ENCODE measurements at regions not wholly inside any gene's neighbourhood (a gene's known extent, or its start where the extent isn't known, plus 50 kb on each side); places are given as distances from the start of the nearest gene placed in this dataset.

DNA sequence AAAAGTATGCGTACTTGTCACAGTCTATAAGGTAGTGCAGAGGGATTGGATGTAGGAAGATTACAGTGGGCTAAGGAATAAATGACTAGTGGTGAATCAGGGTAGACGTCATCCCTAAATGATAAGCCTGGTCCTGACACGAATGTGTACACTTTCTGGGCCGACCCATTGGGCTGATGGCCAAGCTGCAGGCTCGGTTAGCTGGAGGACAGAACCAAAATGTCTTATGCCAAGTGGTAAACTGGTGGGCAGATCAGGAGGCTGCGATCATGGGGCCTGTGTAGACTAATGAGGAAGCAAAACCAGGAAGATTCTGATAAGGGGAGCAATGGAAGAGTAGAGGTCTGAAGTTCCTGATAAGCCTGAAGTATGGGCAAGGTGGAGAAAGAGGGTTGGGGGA lies 272.8 kb upstream of the GATB start:
- no peaks in the 10 kb centered on the region for H3K4me1 Mint-ChIP-seq (ENCODE audit: insufficient read depth, unreplicated experiment)
- BruUV-seq (replicated peaks): no TSS peak
- peaks cover 2% of the 10 kb centered on the region for H3K27me3 Mint-ChIP-seq (ENCODE audit: insufficient read depth, unreplicated experiment)
- ChIA-PET POLR2A (interaction anchor here (0.7 kb wide), 1 partner anchor 120 kb away, joined by 3 read pairs; no protein-coding TSS in a partner anchor), CTCF (interaction anchor here (0.7 kb wide), 1 partner anchor 116 kb away, joined by 3 read pairs; no protein-coding TSS in a partner anchor)
- no peaks in the 10 kb centered on the region for H3K36me3 Mint-ChIP-seq (ENCODE audit: insufficient read depth, unreplicated experiment)
- H3K4me3 Mint-ChIP-seq (ENCODE audit: unreplicated experiment): no peak overlapping the region
- no peak for DNase-seq (ENCODE audit: unreplicated experiment)
- no peaks in the 10 kb centered on the region for H3K9me3 Mint-ChIP-seq (ENCODE audit: unreplicated experiment)
- intact Hi-C loops (cut with micrococcal nuclease): no loop called here
- no peak overlapping the region for H3K27ac Mint-ChIP-seq (ENCODE audit: low read depth, unreplicated experiment)
- TF ChIP-seq, protein P1, sequence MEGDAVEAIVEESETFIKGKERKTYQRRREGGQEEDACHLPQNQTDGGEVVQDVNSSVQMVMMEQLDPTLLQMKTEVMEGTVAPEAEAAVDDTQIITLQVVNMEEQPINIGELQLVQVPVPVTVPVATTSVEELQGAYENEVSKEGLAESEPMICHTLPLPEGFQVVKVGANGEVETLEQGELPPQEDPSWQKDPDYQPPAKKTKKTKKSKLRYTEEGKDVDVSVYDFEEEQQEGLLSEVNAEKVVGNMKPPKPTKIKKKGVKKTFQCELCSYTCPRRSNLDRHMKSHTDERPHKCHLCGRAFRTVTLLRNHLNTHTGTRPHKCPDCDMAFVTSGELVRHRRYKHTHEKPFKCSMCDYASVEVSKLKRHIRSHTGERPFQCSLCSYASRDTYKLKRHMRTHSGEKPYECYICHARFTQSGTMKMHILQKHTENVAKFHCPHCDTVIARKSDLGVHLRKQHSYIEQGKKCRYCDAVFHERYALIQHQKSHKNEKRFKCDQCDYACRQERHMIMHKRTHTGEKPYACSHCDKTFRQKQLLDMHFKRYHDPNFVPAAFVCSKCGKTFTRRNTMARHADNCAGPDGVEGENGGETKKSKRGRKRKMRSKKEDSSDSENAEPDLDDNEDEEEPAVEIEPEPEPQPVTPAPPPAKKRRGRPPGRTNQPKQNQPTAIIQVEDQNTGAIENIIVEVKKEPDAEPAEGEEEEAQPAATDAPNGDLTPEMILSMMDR (IDR thresholded peaks at IDR 0.05; ENCODE audit: unreplicated experiment): no peak

GRCh38 chr4:152032722-152033131 lies 271.9 kb upstream of the GATB start:
- Mint-ChIP-seq H3K27ac (ENCODE audit: low read depth, unreplicated experiment) (no peak overlapping the region), H3K36me3 (ENCODE audit: insufficient read depth, unreplicated experiment) (no peaks in the 10 kb centered on the region), H3K9me3 (ENCODE audit: unreplicated experiment) (no peaks in the 10 kb centered on the region), H3K4me3 (ENCODE audit: unreplicated experiment) (no peak overlapping the region), H3K4me1 (ENCODE audit: insufficient read depth, unreplicated experiment) (no peaks in the 10 kb centered on the region), H3K27me3 (ENCODE audit: insufficient read depth, unreplicated experiment) (peaks cover 10% of the 10 kb centered on the region)
- ChIA-PET POLR2A (no interaction called here), CTCF (interaction anchor here (0.7 kb wide), 1 partner anchor 86 kb away, joined by 3 read pairs; no protein-coding TSS in a partner anchor)
- no peak for DNase-seq (ENCODE audit: unreplicated experiment)
- TF ChIP-seq, protein P1 (IDR thresholded peaks at IDR 0.05; ENCODE audit: unreplicated experiment): no peak
- intact Hi-C loops (cut with micrococcal nuclease): no loop called here
- BruUV-seq (replicated peaks): no TSS peak

GRCh38 chr4:152029631-152030030 lies 268.8 kb upstream of the GATB start:
- CTCF ChIA-PET: no interaction called here
- TF ChIP-seq, protein P1 (IDR thresholded peaks at IDR 0.05; ENCODE audit: unreplicated experiment): no peak
- no peak for DNase-seq (ENCODE audit: unreplicated experiment)
- no peak overlapping the region for H3K4me3 Mint-ChIP-seq (ENCODE audit: unreplicated experiment)
- intact Hi-C loops (cut with micrococcal nuclease): no loop called here
- no peaks in the 10 kb centered on the region for H3K4me1 Mint-ChIP-seq (ENCODE audit: insufficient read depth, unreplicated experiment)
- BruUV-seq (replicated peaks): no TSS peak
- no peak overlapping the region for H3K27ac Mint-ChIP-seq (ENCODE audit: low read depth, unreplicated experiment)
- POLR2A ChIA-PET: no interaction called here
- H3K9me3 Mint-ChIP-seq (ENCODE audit: unreplicated experiment): no peaks in the 10 kb centered on the region
- peaks cover 10% of the 10 kb centered on the region for H3K27me3 Mint-ChIP-seq (ENCODE audit: insufficient read depth, unreplicated experiment)
- no peaks in the 10 kb centered on the region for H3K36me3 Mint-ChIP-seq (ENCODE audit: insufficient read depth, unreplicated experiment)

GRCh38 chr4:152028131-152028530 lies 267.3 kb upstream of the GATB start:
- BruUV-seq (replicated peaks): no TSS peak
- Mint-ChIP-seq H3K4me3 (ENCODE audit: unreplicated experiment) (no peak overlapping the region), H3K27me3 (ENCODE audit: insufficient read depth, unreplicated experiment) (peaks cover 10% of the 10 kb centered on the region), H3K9me3 (ENCODE audit: unreplicated experiment) (no peaks in the 10 kb centered on the region), H3K27ac (ENCODE audit: low read depth, unreplicated experiment) (no peak overlapping the region), H3K36me3 (ENCODE audit: insufficient read depth, unreplicated experiment) (no peaks in the 10 kb centered on the region), H3K4me1 (ENCODE audit: insufficient read depth, unreplicated experiment) (no peaks in the 10 kb centered on the region)
- no peak for DNase-seq (ENCODE audit: unreplicated experiment)
- CTCF ChIA-PET: no interaction called here
- TF ChIP-seq, protein P1 (IDR thresholded peaks at IDR 0.05; ENCODE audit: unreplicated experiment): no peak
- POLR2A ChIA-PET: no interaction called here
- intact Hi-C loops (cut with micrococcal nuclease): no loop called here

Data from MCF 10A (cell line).